ENCODE measurements at regions not wholly inside any gene's neighbourhood (a gene's known extent, or its start where the extent isn't known, plus 50 kb on each side); places are given as distances from the start of the nearest gene placed in this dataset.

- peaks cover 0 to 11% (median 5%) of the 10 kb centered on the region in 5 experiments for H3K27me3 ChIP-seq (replicated peaks in 2 of 5; ENCODE audit: control insufficient read depth in 4 of 5, insufficient read depth in 5 of 5, low read length in 4 of 5)
- ChIA-PET POLR2A (no interaction called here), CTCF (no interaction called here)
Measured at GRCh38 chr10:131617113-131617858, 283.5 kb upstream of the PPP2R2D start.

GRCh38 chr10:131618587-131619267 is 282.1 kb upstream of the PPP2R2D start:
- no peak overlapping the region for H3K27ac ChIP-seq (ENCODE audit: insufficient read depth in 1 of 2, low read depth in 1 of 2, low read length in 2 of 2, poor library complexity in 1 of 2, severe bottlenecking in 2 of 2)
- H3K9me3 ChIP-seq (ENCODE audit: control extremely low read depth in 1 of 5, control insufficient read depth in 4 of 5, insufficient read depth in 2 of 5, low read depth in 1 of 5, low read length in 4 of 5): no peaks in the 10 kb centered on the region
- no peaks in the 10 kb centered on the region for H3K4me1 ChIP-seq (ENCODE audit: control extremely low read depth in 1 of 4, control insufficient read depth in 4 of 4, insufficient read depth in 4 of 4, low read length in 3 of 4)
- DNase-seq: no peak
- WGBS (ENCODE audit: insufficient coverage): 51% methylated on average over 17 of the region's 21 CpGs
- ChIA-PET CTCF (no interaction called here), POLR2A (no interaction called here)
- no peak overlapping the region for H3K4me3 ChIP-seq (ENCODE audit: control insufficient read depth in 1 of 7, extremely low read depth in 1 of 7, insufficient read depth in 4 of 7, low read depth in 2 of 7, low read length in 6 of 7)
- H3K27me3 ChIP-seq (replicated peaks in 2 of 5; ENCODE audit: control insufficient read depth in 4 of 5, insufficient read depth in 5 of 5, low read length in 4 of 5): peaks cover 0 to 11% (median 2%) of the 10 kb centered on the region in 5 experiments
- no peaks in the 10 kb centered on the region for H3K36me3 ChIP-seq (ENCODE audit: control insufficient read depth in 4 of 4, insufficient read depth in 4 of 4, low read length in 3 of 4)

More at GRCh38 chr10:131617113-131617858, 283.5 kb upstream of the PPP2R2D start:
- H3K36me3 ChIP-seq (ENCODE audit: control insufficient read depth in 4 of 4, insufficient read depth in 4 of 4, low read length in 3 of 4): no peaks in the 10 kb centered on the region
- H3K27ac ChIP-seq (ENCODE audit: insufficient read depth in 1 of 2, low read depth in 1 of 2, low read length in 2 of 2, poor library complexity in 1 of 2, severe bottlenecking in 2 of 2): no peak overlapping the region
- H3K4me1 ChIP-seq (ENCODE audit: control extremely low read depth in 1 of 4, control insufficient read depth in 4 of 4, insufficient read depth in 4 of 4, low read length in 3 of 4): no peaks in the 10 kb centered on the region
- no peak overlapping the region for H3K4me3 ChIP-seq (ENCODE audit: control insufficient read depth in 1 of 7, extremely low read depth in 1 of 7, insufficient read depth in 4 of 7, low read depth in 2 of 7, low read length in 6 of 7)
- no peak for DNase-seq
- 87% methylated on average over 29 of the region's 36 CpGs for WGBS (ENCODE audit: insufficient coverage)
- H3K9me3 ChIP-seq (ENCODE audit: control extremely low read depth in 1 of 5, control insufficient read depth in 4 of 5, insufficient read depth in 2 of 5, low read depth in 1 of 5, low read length in 4 of 5): no peaks in the 10 kb centered on the region

GRCh38 chr10:131620314-131620713 is 280.5 kb upstream of the PPP2R2D start:
- no peak for DNase-seq
- peaks cover 0 to 4% (median 0%) of the 10 kb centered on the region in 5 experiments for H3K9me3 ChIP-seq (ENCODE audit: control extremely low read depth in 1 of 5, control insufficient read depth in 4 of 5, insufficient read depth in 2 of 5, low read depth in 1 of 5, low read length in 4 of 5)
- peaks cover 0 to 11% (median 2%) of the 10 kb centered on the region in 5 experiments for H3K27me3 ChIP-seq (replicated peaks in 2 of 5; ENCODE audit: control insufficient read depth in 4 of 5, insufficient read depth in 5 of 5, low read length in 4 of 5)
- H3K4me3 ChIP-seq (ENCODE audit: control insufficient read depth in 1 of 7, extremely low read depth in 1 of 7, insufficient read depth in 4 of 7, low read depth in 2 of 7, low read length in 6 of 7): no peak overlapping the region
- no peaks in the 10 kb centered on the region for H3K4me1 ChIP-seq (ENCODE audit: control extremely low read depth in 1 of 4, control insufficient read depth in 4 of 4, insufficient read depth in 4 of 4, low read length in 3 of 4)
- ChIA-PET POLR2A (no interaction called here), CTCF (no interaction called here)
- 93% methylated on average over 2 of the region's 6 CpGs for WGBS (ENCODE audit: insufficient coverage)
- H3K27ac ChIP-seq (ENCODE audit: insufficient read depth in 1 of 2, low read depth in 1 of 2, low read length in 2 of 2, poor library complexity in 1 of 2, severe bottlenecking in 2 of 2): no peak overlapping the region
- H3K36me3 ChIP-seq (ENCODE audit: control insufficient read depth in 4 of 4, insufficient read depth in 4 of 4, low read length in 3 of 4): no peaks in the 10 kb centered on the region

GRCh38 chr10:131620904-131621303 is 279.9 kb upstream of the PPP2R2D start:
- Histone ChIP-seq H3K27me3 (replicated peaks in 2 of 5; ENCODE audit: control insufficient read depth in 4 of 5, insufficient read depth in 5 of 5, low read length in 4 of 5) (peaks cover 0 to 11% (median 2%) of the 10 kb centered on the region in 5 experiments), H3K36me3 (ENCODE audit: control insufficient read depth in 4 of 4, insufficient read depth in 4 of 4, low read length in 3 of 4) (no peaks in the 10 kb centered on the region), H3K9me3 (ENCODE audit: control extremely low read depth in 1 of 5, control insufficient read depth in 4 of 5, insufficient read depth in 2 of 5, low read depth in 1 of 5, low read length in 4 of 5) (peaks cover 0 to 4% (median 0%) of the 10 kb centered on the region in 5 experiments), H3K4me3 (ENCODE audit: control insufficient read depth in 1 of 7, extremely low read depth in 1 of 7, insufficient read depth in 4 of 7, low read depth in 2 of 7, low read length in 6 of 7) (no peak overlapping the region), H3K4me1 (ENCODE audit: control extremely low read depth in 1 of 4, control insufficient read depth in 4 of 4, insufficient read depth in 4 of 4, low read length in 3 of 4) (no peaks in the 10 kb centered on the region), H3K27ac (ENCODE audit: insufficient read depth in 1 of 2, low read depth in 1 of 2, low read length in 2 of 2, poor library complexity in 1 of 2, severe bottlenecking in 2 of 2) (no peak overlapping the region)
- POLR2A ChIA-PET: no interaction called here
- CTCF ChIA-PET: no interaction called here
- no peak for DNase-seq
- WGBS (ENCODE audit: insufficient coverage): 91% methylated on average over 7 of the region's 7 CpGs

GRCh38 chr10:131621784-131622624 is 278.8 kb upstream of the PPP2R2D start:
- no peak overlapping the region for H3K27ac ChIP-seq (ENCODE audit: insufficient read depth in 1 of 2, low read depth in 1 of 2, low read length in 2 of 2, poor library complexity in 1 of 2, severe bottlenecking in 2 of 2)
- 89% methylated on average over 21 of the region's 22 CpGs for WGBS (ENCODE audit: insufficient coverage)
- CTCF ChIA-PET: no interaction called here
- H3K4me3 ChIP-seq (ENCODE audit: control insufficient read depth in 1 of 7, extremely low read depth in 1 of 7, insufficient read depth in 4 of 7, low read depth in 2 of 7, low read length in 6 of 7): no peak overlapping the region
- no peaks in the 10 kb centered on the region for H3K4me1 ChIP-seq (ENCODE audit: control extremely low read depth in 1 of 4, control insufficient read depth in 4 of 4, insufficient read depth in 4 of 4, low read length in 3 of 4)
- POLR2A ChIA-PET: no interaction called here
- peaks cover 0 to 4% (median 0%) of the 10 kb centered on the region in 5 experiments for H3K9me3 ChIP-seq (ENCODE audit: control extremely low read depth in 1 of 5, control insufficient read depth in 4 of 5, insufficient read depth in 2 of 5, low read depth in 1 of 5, low read length in 4 of 5)
- no peaks in the 10 kb centered on the region for H3K36me3 ChIP-seq (ENCODE audit: control insufficient read depth in 4 of 4, insufficient read depth in 4 of 4, low read length in 3 of 4)
- no peak for DNase-seq
- peaks cover 0 to 11% (median 2%) of the 10 kb centered on the region in 5 experiments for H3K27me3 ChIP-seq (replicated peaks in 2 of 5; ENCODE audit: control insufficient read depth in 4 of 5, insufficient read depth in 5 of 5, low read length in 4 of 5)

GRCh38 chr10:131625041-131625440 is 275.8 kb upstream of the PPP2R2D start:
- Histone ChIP-seq H3K4me1 (ENCODE audit: control extremely low read depth in 1 of 4, control insufficient read depth in 4 of 4, insufficient read depth in 4 of 4, low read length in 3 of 4) (no peaks in the 10 kb centered on the region), H3K36me3 (ENCODE audit: control insufficient read depth in 4 of 4, insufficient read depth in 4 of 4, low read length in 3 of 4) (no peaks in the 10 kb centered on the region), H3K27ac (ENCODE audit: insufficient read depth in 1 of 2, low read depth in 1 of 2, low read length in 2 of 2, poor library complexity in 1 of 2, severe bottlenecking in 2 of 2) (no peak overlapping the region), H3K9me3 (ENCODE audit: control extremely low read depth in 1 of 5, control insufficient read depth in 4 of 5, insufficient read depth in 2 of 5, low read depth in 1 of 5, low read length in 4 of 5) (peaks cover 0 to 8% (median 7%) of the 10 kb centered on the region in 5 experiments), H3K27me3 (replicated peaks in 2 of 5; ENCODE audit: control insufficient read depth in 4 of 5, insufficient read depth in 5 of 5, low read length in 4 of 5) (peaks cover 0 to 3% (median 0%) of the 10 kb centered on the region in 5 experiments), H3K4me3 (ENCODE audit: control insufficient read depth in 1 of 7, extremely low read depth in 1 of 7, insufficient read depth in 4 of 7, low read depth in 2 of 7, low read length in 6 of 7) (no peak overlapping the region)
- DNase-seq: no peak
- ChIA-PET CTCF (no interaction called here), POLR2A (no interaction called here)
- WGBS (ENCODE audit: insufficient coverage): 93% methylated on average over 24 of the region's 26 CpGs

Measured in common myeloid progenitor, CD34-positive (primary cell).